ENCODE measurements at regions not wholly inside any gene's neighbourhood (a gene's known extent, or its start where the extent isn't known, plus 50 kb on each side); places are given as distances from the start of the nearest gene placed in this dataset.

GRCh38 chr11:109654091-109654490 is 232.1 kb downstream of the C11orf87 start:
- H3K27me3 ChIP-seq: no peaks in the 10 kb centered on the region
- H3K4me3 ChIP-seq: no peak overlapping the region
- TF ChIP-seq POLR2A (IDR thresholded peaks at IDR 0.05): no peak
- TF ChIP-seq EP300 (IDR thresholded peaks at IDR 0.05): no peak
- no peak for TF ChIP-seq CTCF (IDR thresholded peaks at IDR 0.05)
- 28 to 36% (median 28%) methylated on average over 2 of the region's 2 CpGs for WGBS, 3 donors
- no peaks in the 10 kb centered on the region for H3K9me3 ChIP-seq
- no peak for DNase-seq
- no peak overlapping the region for H3K27ac ChIP-seq
- H3K36me3 ChIP-seq: no peaks in the 10 kb centered on the region
- H3K4me1 ChIP-seq (ENCODE audit: insufficient read depth): no peaks in the 10 kb centered on the region
- intact Hi-C loops (cut with DNase I): no loop called here

GRCh38 chr11:109658190-109658589 is 236.2 kb downstream of the C11orf87 start:
- no peak for DNase-seq
- intact Hi-C loops (cut with DNase I): no loop called here
- no peak for TF ChIP-seq CTCF (IDR thresholded peaks at IDR 0.05)
- TF ChIP-seq POLR2A (IDR thresholded peaks at IDR 0.05): no peak
- TF ChIP-seq EP300 (IDR thresholded peaks at IDR 0.05): no peak
- no peaks in the 10 kb centered on the region for H3K9me3 ChIP-seq
- H3K27ac ChIP-seq: no peak overlapping the region
- no peaks in the 10 kb centered on the region for H3K36me3 ChIP-seq
- H3K27me3 ChIP-seq: no peaks in the 10 kb centered on the region
- 36 to 50% (median 49%) methylated on average over 4 of the region's 4 CpGs for WGBS, 3 donors
- no peaks in the 10 kb centered on the region for H3K4me1 ChIP-seq (ENCODE audit: insufficient read depth)
- H3K4me3 ChIP-seq: no peak overlapping the region

- Histone ChIP-seq H3K9me3 (no peaks in the 10 kb centered on the region), H3K36me3 (no peaks in the 10 kb centered on the region), H3K4me3 (no peak overlapping the region), H3K27me3 (no peaks in the 10 kb centered on the region), H3K4me1 (ENCODE audit: insufficient read depth) (no peaks in the 10 kb centered on the region), H3K27ac (no peak overlapping the region)
- intact Hi-C loops (cut with DNase I): no loop called here
- WGBS, 3 donors: 86 to 91% (median 90%) methylated on average over 2 of the region's 2 CpGs
- DNase-seq: no peak
- TF ChIP-seq CTCF (IDR thresholded peaks at IDR 0.05) (no peak), EP300 (IDR thresholded peaks at IDR 0.05) (no peak), POLR2A (IDR thresholded peaks at IDR 0.05) (no peak)
Observed at GRCh38 chr11:109667719-109668118, 245.7 kb downstream of the C11orf87 start.

GRCh38 chr11:109668973-109669634 is 247.1 kb downstream of the C11orf87 start:
- 34 to 46% (median 44%) methylated on average over 2 of the region's 2 CpGs for WGBS, 3 donors
- no peak for DNase-seq
- H3K36me3 ChIP-seq: no peaks in the 10 kb centered on the region
- H3K4me1 ChIP-seq (ENCODE audit: insufficient read depth): no peaks in the 10 kb centered on the region
- no peaks in the 10 kb centered on the region for H3K27me3 ChIP-seq
- TF ChIP-seq EP300 (IDR thresholded peaks at IDR 0.05) (no peak), CTCF (IDR thresholded peaks at IDR 0.05) (no peak), POLR2A (IDR thresholded peaks at IDR 0.05) (no peak)
- intact Hi-C loops (cut with DNase I): no loop called here
- H3K9me3 ChIP-seq: no peaks in the 10 kb centered on the region
- no peak overlapping the region for H3K4me3 ChIP-seq
- H3K27ac ChIP-seq: no peak overlapping the region

Measured in ovary (tissue), 7 donors.